ENCODE measurements at regions not wholly inside any gene's neighbourhood (a gene's known extent, or its start where the extent isn't known, plus 50 kb on each side); places are given as distances from the start of the nearest gene placed in this dataset.
"Not testable (repeated sequence)": the region's sequence is repeated elsewhere in the genome, so short reads cannot be mapped to it uniquely, and the experiment has no call there.

DNA sequence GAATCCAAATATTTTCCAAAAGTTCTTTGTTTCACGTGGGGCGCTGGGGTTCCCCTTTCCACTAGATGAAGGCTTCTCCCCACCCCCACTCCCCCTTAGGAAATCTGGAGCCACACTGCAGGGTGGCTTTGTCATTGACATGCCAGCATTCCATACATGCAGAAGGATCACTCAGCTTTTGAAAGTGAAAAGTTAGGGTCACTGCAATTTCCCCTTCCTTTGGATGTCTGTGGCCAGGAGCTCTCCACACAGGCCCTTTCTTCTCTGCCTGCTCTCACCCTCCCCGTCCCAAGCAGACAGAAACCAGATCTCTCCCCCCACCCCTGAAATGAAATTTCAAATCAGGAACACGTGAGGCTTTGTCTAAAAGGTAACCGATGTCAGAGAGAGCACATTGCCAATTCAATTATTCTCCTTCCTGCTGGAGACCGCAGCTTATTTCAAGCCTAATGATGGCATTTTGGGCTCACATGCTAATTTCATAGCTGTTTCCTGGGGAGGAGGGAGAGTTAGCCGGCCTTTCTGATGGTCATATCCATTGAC lies 153.9 kb upstream of the RFLNA start:
- no peak overlapping the region for H3K9ac ChIP-seq (ENCODE audit: control insufficient read depth, extremely low read depth, insufficient read depth, low read length)
- H3K27ac ChIP-seq (ENCODE audit: control insufficient read depth, insufficient read depth, low read length): no peak overlapping the region
- H3K4me2 ChIP-seq (ENCODE audit: control insufficient read depth, extremely low read depth, insufficient read depth, low read depth, low read length): no peak overlapping the region
- H3K9me3 ChIP-seq (ENCODE audit: control insufficient read depth, low read depth, low read length): peaks cover 5% of the 10 kb centered on the region
- H2AFZ ChIP-seq (ENCODE audit: control insufficient read depth, low read length): no peak overlapping the region
- H3K4me1 ChIP-seq (ENCODE audit: control insufficient read depth, extremely low read depth, insufficient read depth, low read length): no peaks in the 10 kb centered on the region
- no peaks in the 10 kb centered on the region for H4K20me1 ChIP-seq (ENCODE audit: control insufficient read depth, extremely low read depth, insufficient read depth, low read length)
- H3K27me3 ChIP-seq (ENCODE audit: control insufficient read depth, extremely low read depth, insufficient read depth, low read length): no peaks in the 10 kb centered on the region
- H3K36me3 ChIP-seq (ENCODE audit: control insufficient read depth in 2 of 2, extremely low read depth in 1 of 2, insufficient read depth in 2 of 2, low read length in 2 of 2): no peaks in the 10 kb centered on the region
- dilution Hi-C loops (cut with MboI; ENCODE audit: extremely low pct_ligation_motif_present, low sequenced_read_pairs): no loop called here
- no peaks in the 10 kb centered on the region for H3K9me1 ChIP-seq (ENCODE audit: control insufficient read depth, extremely low read depth, insufficient read depth, low read length)
- TF ChIP-seq, protein P1, sequence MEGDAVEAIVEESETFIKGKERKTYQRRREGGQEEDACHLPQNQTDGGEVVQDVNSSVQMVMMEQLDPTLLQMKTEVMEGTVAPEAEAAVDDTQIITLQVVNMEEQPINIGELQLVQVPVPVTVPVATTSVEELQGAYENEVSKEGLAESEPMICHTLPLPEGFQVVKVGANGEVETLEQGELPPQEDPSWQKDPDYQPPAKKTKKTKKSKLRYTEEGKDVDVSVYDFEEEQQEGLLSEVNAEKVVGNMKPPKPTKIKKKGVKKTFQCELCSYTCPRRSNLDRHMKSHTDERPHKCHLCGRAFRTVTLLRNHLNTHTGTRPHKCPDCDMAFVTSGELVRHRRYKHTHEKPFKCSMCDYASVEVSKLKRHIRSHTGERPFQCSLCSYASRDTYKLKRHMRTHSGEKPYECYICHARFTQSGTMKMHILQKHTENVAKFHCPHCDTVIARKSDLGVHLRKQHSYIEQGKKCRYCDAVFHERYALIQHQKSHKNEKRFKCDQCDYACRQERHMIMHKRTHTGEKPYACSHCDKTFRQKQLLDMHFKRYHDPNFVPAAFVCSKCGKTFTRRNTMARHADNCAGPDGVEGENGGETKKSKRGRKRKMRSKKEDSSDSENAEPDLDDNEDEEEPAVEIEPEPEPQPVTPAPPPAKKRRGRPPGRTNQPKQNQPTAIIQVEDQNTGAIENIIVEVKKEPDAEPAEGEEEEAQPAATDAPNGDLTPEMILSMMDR (optimal IDR thresholded peaks at IDR 0.05 in 1 of 3, IDR thresholded peaks at IDR 0.05 in 1 of 3, conservative IDR thresholded peaks at IDR 0.05 in 1 of 3; ENCODE audit: extremely low read depth in 1 of 3, insufficient read depth in 2 of 3, low read length in 3 of 3): no peak
- no peak for TF ChIP-seq EZH2 (IDR thresholded peaks at IDR 0.05; ENCODE audit: low read length)
- no peak for FAIRE-seq
- H3K4me3 ChIP-seq (ENCODE audit: control insufficient read depth in 2 of 3, extremely low read depth in 1 of 3, insufficient read depth in 2 of 3, low read depth in 1 of 3, low read length in 3 of 3): no peak overlapping the region
- H3K79me2 ChIP-seq (ENCODE audit: control insufficient read depth, insufficient read depth, low read length): no peaks in the 10 kb centered on the region
- no peak for DNase-seq (ENCODE audit: low read depth, low spot score)

DNA sequence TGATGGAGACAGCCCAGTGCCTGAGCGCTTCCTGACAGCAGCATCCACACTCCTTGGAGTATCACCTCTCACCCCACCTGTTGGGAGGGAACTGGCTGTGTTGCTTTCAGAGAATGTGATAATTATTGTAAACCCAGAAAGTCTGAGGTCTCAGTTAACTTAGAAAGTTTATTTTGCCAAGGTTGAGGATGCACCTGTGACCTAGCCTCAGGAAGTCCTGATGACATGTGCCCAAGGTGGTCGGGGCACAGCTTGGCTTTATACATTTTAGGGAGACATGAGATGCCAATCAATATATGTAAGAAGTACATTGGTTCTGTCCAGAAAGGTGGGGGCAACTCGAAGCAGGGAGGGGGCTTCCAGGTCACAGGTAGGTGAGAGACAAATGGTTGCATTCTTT lies 153.3 kb upstream of the RFLNA start:
- dilution Hi-C loops (cut with MboI; ENCODE audit: extremely low pct_ligation_motif_present, low sequenced_read_pairs); FAIRE-seq; H4K20me1 ChIP-seq (ENCODE audit: control insufficient read depth, extremely low read depth, insufficient read depth, low read length); H3K36me3 ChIP-seq (ENCODE audit: control insufficient read depth in 2 of 2, extremely low read depth in 1 of 2, insufficient read depth in 2 of 2, low read length in 2 of 2); H3K9me1 ChIP-seq (ENCODE audit: control insufficient read depth, extremely low read depth, insufficient read depth, low read length); H3K4me3 ChIP-seq (ENCODE audit: control insufficient read depth in 2 of 3, extremely low read depth in 1 of 3, insufficient read depth in 2 of 3, low read depth in 1 of 3, low read length in 3 of 3); H3K27me3 ChIP-seq (ENCODE audit: control insufficient read depth, extremely low read depth, insufficient read depth, low read length); H3K79me2 ChIP-seq (ENCODE audit: control insufficient read depth, insufficient read depth, low read length); H3K9me3 ChIP-seq (ENCODE audit: control insufficient read depth, low read depth, low read length); H3K4me2 ChIP-seq (ENCODE audit: control insufficient read depth, extremely low read depth, insufficient read depth, low read depth, low read length); DNase-seq (ENCODE audit: low read depth, low spot score); H3K9ac ChIP-seq (ENCODE audit: control insufficient read depth, extremely low read depth, insufficient read depth, low read length); H3K27ac ChIP-seq (ENCODE audit: control insufficient read depth, insufficient read depth, low read length); H3K4me1 ChIP-seq (ENCODE audit: control insufficient read depth, extremely low read depth, insufficient read depth, low read length); H2AFZ ChIP-seq (ENCODE audit: control insufficient read depth, low read length): not testable (repeated sequence)

DNA sequence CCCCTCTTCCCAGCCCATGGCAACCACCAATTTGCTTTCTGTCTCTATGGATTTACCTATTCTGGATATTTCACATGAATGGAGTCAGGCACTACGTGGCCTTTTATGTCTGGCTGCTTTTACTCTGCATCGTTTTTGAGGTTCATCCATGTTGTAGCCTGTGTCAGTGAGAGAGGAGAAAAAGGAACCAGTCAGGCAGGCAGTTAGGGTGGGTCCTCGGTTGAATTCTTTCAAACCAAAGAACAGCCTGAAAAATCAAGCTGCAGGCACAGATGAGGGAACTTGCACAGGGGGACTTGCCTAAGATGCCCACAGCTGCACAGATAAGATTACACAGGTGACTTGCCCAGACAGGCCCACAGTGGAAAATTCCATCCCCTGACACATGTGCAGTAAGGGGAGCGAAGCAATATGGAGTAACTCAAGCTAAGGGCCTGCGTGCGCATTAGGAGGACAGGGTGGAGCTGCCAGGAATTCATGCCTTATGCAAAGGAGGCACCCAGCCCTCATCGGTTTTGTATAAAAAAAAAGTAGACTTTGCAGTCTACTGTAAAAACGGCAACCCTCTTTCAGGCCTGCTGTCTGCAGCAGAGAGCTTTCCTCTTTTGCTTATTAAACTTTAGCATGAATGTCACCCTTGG lies 152.4 kb upstream of the RFLNA start:
- Histone ChIP-seq H3K27ac (ENCODE audit: control insufficient read depth, insufficient read depth, low read length) (no peak overlapping the region), H3K4me3 (ENCODE audit: control insufficient read depth in 2 of 3, extremely low read depth in 1 of 3, insufficient read depth in 2 of 3, low read depth in 1 of 3, low read length in 3 of 3) (no peak overlapping the region), H3K79me2 (ENCODE audit: control insufficient read depth, insufficient read depth, low read length) (no peaks in the 10 kb centered on the region), H3K27me3 (ENCODE audit: control insufficient read depth, extremely low read depth, insufficient read depth, low read length) (no peaks in the 10 kb centered on the region), H3K4me2 (ENCODE audit: control insufficient read depth, extremely low read depth, insufficient read depth, low read depth, low read length) (no peak overlapping the region), H3K9me3 (ENCODE audit: control insufficient read depth, low read depth, low read length) (peaks cover 5% of the 10 kb centered on the region), H3K9ac (ENCODE audit: control insufficient read depth, extremely low read depth, insufficient read depth, low read length) (no peak overlapping the region), H4K20me1 (ENCODE audit: control insufficient read depth, extremely low read depth, insufficient read depth, low read length) (no peaks in the 10 kb centered on the region), H2AFZ (ENCODE audit: control insufficient read depth, low read length) (no peak overlapping the region), H3K9me1 (ENCODE audit: control insufficient read depth, extremely low read depth, insufficient read depth, low read length) (no peaks in the 10 kb centered on the region), H3K36me3 (ENCODE audit: control insufficient read depth in 2 of 2, extremely low read depth in 1 of 2, insufficient read depth in 2 of 2, low read length in 2 of 2) (no peaks in the 10 kb centered on the region), H3K4me1 (ENCODE audit: control insufficient read depth, extremely low read depth, insufficient read depth, low read length) (no peaks in the 10 kb centered on the region)
- DNase-seq (ENCODE audit: low read depth, low spot score): no peak
- dilution Hi-C loops (cut with MboI; ENCODE audit: extremely low pct_ligation_motif_present, low sequenced_read_pairs): no loop called here
- TF ChIP-seq, protein P1 (optimal IDR thresholded peaks at IDR 0.05 in 1 of 3, IDR thresholded peaks at IDR 0.05 in 1 of 3, conservative IDR thresholded peaks at IDR 0.05 in 1 of 3; ENCODE audit: extremely low read depth in 1 of 3, insufficient read depth in 2 of 3, low read length in 3 of 3): no peak
- no peak for TF ChIP-seq EZH2 (IDR thresholded peaks at IDR 0.05; ENCODE audit: low read length)
- no peak for FAIRE-seq

All from keratinocyte (primary cell).